AG10803 (cell line): ENCODE measurements at regions not wholly inside any gene's neighbourhood (a gene's known extent, or its start where the extent isn't known, plus 50 kb on each side); places are given as distances from the start of the nearest gene placed in this dataset.

ENCODE experiments used
- DNase-seq: peaks from one replicate; pipeline ENCODE4 v3.0.0; 2010; ENCODE audit warnings: low read depth
- H3K4me3 ChIP-seq: 2 replicates; pipeline ENCODE4 v1.5.1; 2011; ENCODE audit warnings: mild to moderate bottlenecking, low read length, control low read depth
- CTCF ChIP-seq: conservative IDR thresholded peaks from 2 replicates; pipeline ENCODE4 v1.5.1; 2011; ENCODE audit warnings: mild to moderate bottlenecking, low read length, control low read depth, inconsistent platforms

DNA sequence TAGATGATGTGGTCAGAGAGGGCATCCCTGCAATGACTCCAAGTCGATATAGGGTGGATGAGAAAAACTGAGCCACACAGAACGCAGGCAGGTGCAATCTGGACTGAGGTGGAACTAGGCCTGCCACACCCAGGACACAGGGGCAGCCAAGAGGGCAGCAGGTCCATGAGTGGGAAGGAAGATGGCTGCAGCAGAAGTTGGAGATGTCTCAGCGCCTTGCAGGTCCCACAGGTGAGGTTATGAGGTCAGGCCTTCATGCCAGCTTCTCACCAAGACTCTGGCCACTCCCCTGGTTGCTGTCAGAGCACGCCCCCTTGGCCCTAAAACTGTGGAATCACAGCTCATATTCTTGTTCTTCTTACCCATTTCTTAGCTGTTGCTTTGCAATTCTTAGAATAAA, 147.7 kb upstream of the VSTM2B start:
- no peak overlapping the region for H3K4me3 ChIP-seq
- no peak for TF ChIP-seq CTCF
- no peak for DNase-seq

- no peak for TF ChIP-seq CTCF
- no peak for DNase-seq
- H3K4me3 ChIP-seq = no peak overlapping the region
Measured at GRCh38 chr19:29378543-29379080, 147.2 kb upstream of the VSTM2B start.

GRCh38 chr19:29379257-29380021, 146.4 kb upstream of the VSTM2B start:
- H3K4me3 ChIP-seq = no peak overlapping the region
- no peak for DNase-seq
- no peak for TF ChIP-seq CTCF

DNA sequence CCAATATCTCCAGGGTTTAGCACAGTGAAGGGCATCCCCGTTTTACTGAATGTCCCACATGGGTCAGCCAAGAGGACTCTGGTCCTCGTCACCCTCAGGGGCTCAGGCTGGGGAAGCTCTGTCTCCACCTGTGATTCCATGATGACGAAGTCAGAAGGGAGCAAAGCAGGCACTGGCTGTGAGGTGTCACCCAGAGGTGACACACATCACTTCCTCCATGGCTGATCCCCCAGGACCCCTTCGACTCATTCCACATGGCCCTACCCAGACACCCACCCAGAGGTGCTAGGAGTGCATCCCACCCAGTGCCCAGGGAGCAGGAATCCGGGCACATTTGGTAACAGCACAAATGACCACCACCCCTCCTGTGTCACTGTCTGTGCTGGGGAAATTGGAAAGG, 145.2 kb upstream of the VSTM2B start:
- H3K4me3 ChIP-seq = no peak overlapping the region
- no peak for TF ChIP-seq CTCF
- no peak for DNase-seq

DNA sequence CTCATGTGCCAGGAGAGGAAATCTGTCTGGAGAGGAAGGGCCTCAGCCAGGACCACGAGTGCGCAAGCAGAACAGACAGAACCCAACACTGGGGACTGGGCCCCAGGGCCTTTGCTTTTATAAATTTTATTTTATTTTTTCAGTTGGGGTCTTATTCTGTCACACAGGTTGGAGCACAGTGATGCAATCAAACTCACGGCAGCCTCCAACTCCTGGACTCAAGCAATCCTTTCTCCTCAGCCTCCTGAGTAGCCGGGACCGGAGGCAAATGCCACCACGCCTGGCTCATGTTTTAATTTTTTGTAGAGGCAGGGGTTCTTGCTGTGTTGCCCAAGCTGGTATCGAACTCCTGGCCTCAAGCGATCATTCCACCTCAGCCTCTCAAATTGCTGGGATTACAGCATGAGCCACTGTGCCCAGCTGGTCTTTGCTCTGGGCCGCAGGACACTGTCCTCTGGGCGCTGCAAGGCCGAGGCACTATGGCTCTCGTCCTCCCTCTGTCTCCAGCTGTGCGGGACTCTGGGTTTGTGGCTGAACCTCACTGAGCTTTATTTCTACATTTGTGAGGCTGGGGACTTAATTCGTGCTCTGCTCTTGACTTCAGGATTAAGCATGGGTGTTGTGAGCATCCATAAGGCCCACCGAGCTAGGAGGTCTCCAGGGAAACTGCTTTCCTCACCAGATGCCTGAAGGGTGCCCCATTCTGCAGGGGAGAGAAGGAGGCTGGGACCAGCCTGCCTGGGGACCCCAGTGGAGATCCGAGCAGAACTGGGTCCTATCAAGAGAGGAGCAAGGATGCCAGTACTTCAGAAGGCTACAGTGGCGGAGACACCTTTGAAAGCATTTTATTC, 144.2 kb upstream of the VSTM2B start:
- H3K4me3 ChIP-seq = no peak overlapping the region
- TF ChIP-seq CTCF = no peak
- DNase-seq = no peak

- DNase-seq = no peak
- TF ChIP-seq CTCF = no peak
Measured at GRCh38 chr19:29383696-29384095, 142.1 kb upstream of the VSTM2B start.

More at GRCh38 chr19:29383696-29384095, 142.1 kb upstream of the VSTM2B start:
- no peak overlapping the region for H3K4me3 ChIP-seq
